HS-27A (cell line): ENCODE measurements at regions not wholly inside any gene's neighbourhood (a gene's known extent, or its start where the extent isn't known, plus 50 kb on each side); places are given as distances from the start of the nearest gene placed in this dataset.

Experiments
- DNase-seq: peaks from one replicate; pipeline ENCODE4 v3.0.0-alpha.2; 2012; ENCODE audit warnings: low read depth, missing footprints

GRCh38 chr11:109554951-109555350, 133.0 kb downstream of the C11orf87 start:
- DNase-seq = no peak

GRCh38 chr11:109564241-109564640, 142.3 kb downstream of the C11orf87 start:
- DNase-seq = no peak

- DNase-seq = no peak
Observed at GRCh38 chr11:109582470-109582869, 160.5 kb downstream of the C11orf87 start.

GRCh38 chr11:109584001-109584972, 162.3 kb downstream of the C11orf87 start:
- no peak for DNase-seq

- DNase-seq = no peak
Observed at GRCh38 chr11:109586789-109587188, 164.8 kb downstream of the C11orf87 start.

GRCh38 chr11:109590782-109591181, 168.8 kb downstream of the C11orf87 start:
- no peak for DNase-seq

- no peak for DNase-seq
Observed at GRCh38 chr11:109597336-109597735, 175.3 kb downstream of the C11orf87 start.

GRCh38 chr11:109604481-109605400, 182.8 kb downstream of the C11orf87 start:
- no peak for DNase-seq

GRCh38 chr11:109606256-109606655, 184.3 kb downstream of the C11orf87 start:
- no peak for DNase-seq

- no peak for DNase-seq
Observed at GRCh38 chr11:109609454-109610185, 187.6 kb downstream of the C11orf87 start.

GRCh38 chr11:109612496-109612895, 190.5 kb downstream of the C11orf87 start:
- no peak for DNase-seq

- DNase-seq = no peak
Observed at GRCh38 chr11:109619498-109619897, 197.5 kb downstream of the C11orf87 start.

- no peak for DNase-seq
Observed at GRCh38 chr11:109629734-109630133, 207.7 kb downstream of the C11orf87 start.

- no peak for DNase-seq
Observed at GRCh38 chr11:109641549-109641948, 219.6 kb downstream of the C11orf87 start.

- DNase-seq = no peak
Observed at GRCh38 chr11:109644152-109644551, 222.2 kb downstream of the C11orf87 start.

- no peak for DNase-seq
Observed at GRCh38 chr11:109648804-109649203, 226.8 kb downstream of the C11orf87 start.

- DNase-seq = no peak
Observed at GRCh38 chr11:109654091-109654490, 232.1 kb downstream of the C11orf87 start.

GRCh38 chr11:109658190-109658589, 236.2 kb downstream of the C11orf87 start:
- DNase-seq = no peak

GRCh38 chr11:109667719-109668118, 245.7 kb downstream of the C11orf87 start:
- DNase-seq = no peak

- no peak for DNase-seq
Observed at GRCh38 chr11:109668973-109669634, 247.1 kb downstream of the C11orf87 start.

GRCh38 chr11:109677231-109677630, 255.2 kb downstream of the C11orf87 start:
- DNase-seq = no peak
